ENCODE measurements at regions not wholly inside any gene's neighbourhood (a gene's known extent, or its start where the extent isn't known, plus 50 kb on each side); places are given as distances from the start of the nearest gene placed in this dataset.

DNA sequence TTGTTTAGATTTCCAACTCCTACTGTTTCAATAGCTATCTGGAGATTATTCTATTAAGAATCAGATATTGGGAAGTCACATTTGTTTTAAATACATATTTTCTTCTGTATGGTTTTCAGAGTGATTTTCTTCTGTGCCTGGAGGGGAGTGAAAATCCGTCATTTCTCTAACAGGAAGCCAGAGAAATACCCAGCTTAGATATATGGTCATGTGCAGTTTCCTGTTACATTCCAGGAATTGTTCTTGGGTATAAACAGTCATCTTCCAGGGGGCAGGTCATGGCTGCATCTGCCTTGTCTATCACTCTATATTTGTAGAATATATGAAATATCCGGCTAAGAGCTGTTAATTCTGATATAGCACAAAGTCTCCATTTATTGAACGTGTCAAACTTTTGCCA, 77.5 kb upstream of the MIR17HG start:
- DNase-seq (ENCODE audit: insufficient read length) (no peak), FAIRE-seq (no peak)
- TF ChIP-seq TAF1 (IDR thresholded peaks at IDR 0.05; ENCODE audit: borderline replicate concordance, low read depth, low read length) (no peak), POLR2A (IDR thresholded peaks at IDR 0.05; ENCODE audit: low read depth, low read length) (no peak), POLR2AphosphoS5 (IDR thresholded peaks at IDR 0.05; ENCODE audit: low read depth, low read length) (no peak)

DNA sequence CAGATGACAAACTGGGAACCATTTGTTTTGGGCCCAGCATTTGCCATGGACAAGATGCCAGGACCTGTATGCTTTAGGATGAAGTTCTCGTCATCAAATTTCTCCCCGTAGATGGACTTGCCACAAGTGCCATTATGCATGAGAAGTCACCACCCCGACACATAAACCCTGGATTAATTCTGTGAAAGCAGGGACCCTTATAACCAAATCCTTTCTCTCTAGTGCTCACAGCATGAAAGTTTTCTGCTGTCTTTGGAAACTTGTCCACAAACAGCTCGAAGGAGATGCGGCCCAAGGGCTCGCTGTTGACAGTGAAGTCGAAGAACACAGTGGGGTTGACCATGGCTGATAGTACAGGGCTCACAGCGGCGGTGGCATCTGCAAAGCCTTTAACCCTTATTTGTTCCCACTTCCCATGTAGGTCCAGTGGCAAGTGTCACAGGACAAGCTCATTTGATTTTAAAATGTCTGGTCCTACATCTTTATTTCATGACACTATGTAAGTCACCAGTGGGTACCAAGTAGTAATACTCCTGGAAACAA, 75.2 kb upstream of the MIR17HG start:
- DNase-seq (ENCODE audit: insufficient read length) (no peak), FAIRE-seq (no peak)
- no peak for TF ChIP-seq TAF1 (IDR thresholded peaks at IDR 0.05; ENCODE audit: borderline replicate concordance, low read depth, low read length)
- TF ChIP-seq POLR2A (IDR thresholded peaks at IDR 0.05; ENCODE audit: low read depth, low read length), result no peak
- TF ChIP-seq POLR2AphosphoS5 (IDR thresholded peaks at IDR 0.05; ENCODE audit: low read depth, low read length), result no peak

- DNase-seq (ENCODE audit: insufficient read length), result no peak
- TF ChIP-seq POLR2A (IDR thresholded peaks at IDR 0.05; ENCODE audit: low read depth, low read length) (no peak), POLR2AphosphoS5 (IDR thresholded peaks at IDR 0.05; ENCODE audit: low read depth, low read length) (no peak), TAF1 (IDR thresholded peaks at IDR 0.05; ENCODE audit: borderline replicate concordance, low read depth, low read length) (no peak)
- FAIRE-seq, result peak; percentile 46
Measured at GRCh38 chr13:91273675-91274074, 73.8 kb upstream of the MIR17HG start.

DNA sequence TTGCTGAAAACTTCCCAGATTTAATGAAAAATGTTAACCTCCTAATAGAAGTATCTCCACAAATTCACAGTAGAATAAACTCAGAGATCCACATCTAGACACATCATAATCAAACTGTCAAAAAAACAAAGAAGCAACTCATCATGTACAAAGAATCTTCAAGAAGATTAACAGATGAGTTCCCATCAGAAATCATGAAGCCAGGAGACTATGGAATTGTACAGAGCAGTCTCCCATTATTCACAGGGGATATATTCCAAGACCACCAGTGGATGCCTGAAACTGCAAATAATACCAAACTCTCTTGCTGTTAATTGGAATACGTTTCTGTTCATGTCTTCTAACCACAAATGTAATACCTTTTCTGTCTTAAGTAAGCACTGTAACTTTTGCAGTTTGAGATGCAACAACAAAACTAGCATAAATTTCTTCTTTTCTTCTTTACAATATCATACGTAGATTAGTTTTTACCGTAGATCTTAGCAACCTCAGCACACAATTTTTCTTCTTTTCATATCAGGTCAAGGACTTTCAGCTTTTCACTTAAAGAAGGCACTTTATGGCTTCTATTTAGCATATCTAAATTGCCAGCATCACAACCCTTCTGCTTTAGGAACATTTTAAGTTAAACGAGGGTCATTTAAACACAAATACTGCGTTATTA, 70.3 kb upstream of the MIR17HG start:
- DNase-seq (ENCODE audit: insufficient read length) (no peak), FAIRE-seq (no peak)
- TF ChIP-seq POLR2A (IDR thresholded peaks at IDR 0.05; ENCODE audit: low read depth, low read length), result no peak

GRCh38 chr13:91278291-91278690, 69.2 kb upstream of the MIR17HG start:
- DNase-seq (ENCODE audit: insufficient read length) (no peak), FAIRE-seq (no peak)
- no peak for TF ChIP-seq POLR2AphosphoS5 (IDR thresholded peaks at IDR 0.05; ENCODE audit: low read depth, low read length)
- no peak for TF ChIP-seq TAF1 (IDR thresholded peaks at IDR 0.05; ENCODE audit: borderline replicate concordance, low read depth, low read length)
- no peak for TF ChIP-seq POLR2A (IDR thresholded peaks at IDR 0.05; ENCODE audit: low read depth, low read length)

GRCh38 chr13:91278888-91279287, 68.6 kb upstream of the MIR17HG start:
- FAIRE-seq (no peak), DNase-seq (ENCODE audit: insufficient read length) (no peak)
- TF ChIP-seq POLR2A (IDR thresholded peaks at IDR 0.05; ENCODE audit: low read depth, low read length) (no peak), TAF1 (IDR thresholded peaks at IDR 0.05; ENCODE audit: borderline replicate concordance, low read depth, low read length) (no peak), POLR2AphosphoS5 (IDR thresholded peaks at IDR 0.05; ENCODE audit: low read depth, low read length) (no peak)

DNA sequence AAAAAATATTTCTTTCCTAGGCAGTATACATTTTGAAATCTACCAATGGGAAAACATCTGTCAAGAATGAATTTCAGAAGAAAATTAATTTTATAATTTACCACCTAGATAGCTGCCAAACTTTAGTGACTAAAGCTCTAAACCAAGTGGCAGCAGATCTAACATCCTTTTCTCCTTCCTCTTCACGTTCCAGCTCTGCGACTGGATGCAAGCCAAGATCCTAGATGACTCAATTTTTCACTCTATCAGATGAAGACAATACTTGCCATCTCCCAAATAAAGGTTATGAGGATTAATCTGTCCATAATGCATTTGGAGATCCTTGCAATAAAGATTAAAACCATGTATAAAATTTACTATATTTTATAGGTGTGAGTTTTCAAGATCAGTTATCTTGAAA, 66.7 kb upstream of the MIR17HG start:
- no peak for FAIRE-seq
- no peak for TF ChIP-seq POLR2A (IDR thresholded peaks at IDR 0.05; ENCODE audit: low read depth, low read length)
- no peak for TF ChIP-seq POLR2AphosphoS5 (IDR thresholded peaks at IDR 0.05; ENCODE audit: low read depth, low read length)
- no peak for TF ChIP-seq TAF1 (IDR thresholded peaks at IDR 0.05; ENCODE audit: borderline replicate concordance, low read depth, low read length)
- DNase-seq (ENCODE audit: insufficient read length), result no peak

DNA sequence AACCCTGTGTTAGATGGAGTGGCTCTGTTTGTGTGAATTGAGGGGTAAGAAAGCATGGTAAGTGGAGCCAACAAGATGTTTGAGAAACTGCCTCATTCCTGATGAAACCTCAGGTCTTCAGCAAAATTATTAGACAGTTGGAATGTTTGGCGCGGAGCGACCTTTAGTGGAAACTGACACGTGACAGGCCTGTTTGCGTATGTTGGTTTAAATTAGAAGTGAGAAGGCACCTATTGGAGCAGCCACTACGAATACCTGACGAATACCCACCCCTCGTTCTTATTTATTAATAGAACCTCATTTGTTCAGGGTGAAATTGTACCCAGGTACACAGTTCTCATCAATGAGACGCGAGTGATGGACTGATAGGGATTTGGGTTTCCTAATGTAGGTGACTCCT, 63.2 kb upstream of the MIR17HG start:
- DNase-seq (ENCODE audit: insufficient read length), result no peak
- no peak for FAIRE-seq
- TF ChIP-seq TAF1 (IDR thresholded peaks at IDR 0.05; ENCODE audit: borderline replicate concordance, low read depth, low read length), result no peak

GRCh38 chr13:91286317-91286716, 61.2 kb upstream of the MIR17HG start:
- DNase-seq (ENCODE audit: insufficient read length), result no peak
- TF ChIP-seq POLR2AphosphoS5 (IDR thresholded peaks at IDR 0.05; ENCODE audit: low read depth, low read length) (no peak), POLR2A (IDR thresholded peaks at IDR 0.05; ENCODE audit: low read depth, low read length) (no peak), TAF1 (IDR thresholded peaks at IDR 0.05; ENCODE audit: borderline replicate concordance, low read depth, low read length) (no peak)
- FAIRE-seq, result no peak

DNA sequence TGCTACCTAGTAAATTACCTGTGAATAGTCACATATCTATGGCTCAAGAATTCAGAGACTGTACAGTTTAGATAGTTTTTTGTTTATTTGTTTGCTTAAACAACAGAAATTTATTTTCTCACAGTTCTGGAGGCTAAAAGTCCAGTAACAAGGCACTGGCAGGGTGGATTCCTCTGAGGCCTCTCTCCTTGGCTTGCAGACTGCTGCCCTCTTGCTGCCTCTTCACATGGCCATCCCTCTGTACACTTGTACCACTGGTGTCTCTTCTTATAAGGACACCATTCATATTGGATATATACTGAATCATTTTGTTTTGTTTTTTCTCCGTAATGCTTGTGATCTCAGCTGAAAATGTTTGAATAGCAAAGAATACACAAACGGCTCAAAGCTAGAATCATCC, 56.4 kb upstream of the MIR17HG start:
- no peak for DNase-seq (ENCODE audit: insufficient read length)
- peak; percentile 14 for FAIRE-seq
- TF ChIP-seq POLR2AphosphoS5 (IDR thresholded peaks at IDR 0.05; ENCODE audit: low read depth, low read length) (no peak), POLR2A (IDR thresholded peaks at IDR 0.05; ENCODE audit: low read depth, low read length) (no peak), TAF1 (IDR thresholded peaks at IDR 0.05; ENCODE audit: borderline replicate concordance, low read depth, low read length) (no peak)

DNA sequence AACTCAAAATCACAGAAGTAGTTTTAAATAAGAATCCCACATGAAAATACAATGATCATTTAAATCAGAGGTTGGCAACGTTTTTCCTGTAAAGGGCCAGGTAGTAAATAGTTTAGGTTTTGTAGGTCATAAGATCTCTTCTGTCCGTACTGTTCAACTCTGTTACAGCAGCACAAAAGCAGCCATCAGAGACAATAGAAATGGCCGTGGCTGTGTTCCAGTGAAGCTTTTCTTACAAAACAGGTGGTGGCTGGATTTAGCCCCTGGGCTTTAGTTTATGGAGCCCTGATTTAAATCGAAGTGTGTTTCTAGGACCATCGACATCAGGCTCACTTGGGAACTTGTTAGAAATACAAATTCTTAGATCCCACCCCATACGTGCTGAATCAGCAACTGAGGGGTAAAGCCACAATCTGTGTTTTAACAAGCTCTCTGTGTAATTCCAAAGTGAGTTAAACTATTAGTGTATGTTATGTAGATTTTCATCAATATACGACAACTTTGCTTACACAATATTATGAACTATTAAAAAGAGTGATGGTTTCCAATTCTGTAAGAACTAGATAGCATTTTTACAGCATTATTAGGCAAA, 54.8 kb upstream of the MIR17HG start:
- TF ChIP-seq TAF1 (IDR thresholded peaks at IDR 0.05; ENCODE audit: borderline replicate concordance, low read depth, low read length), result no peak
- TF ChIP-seq POLR2A (IDR thresholded peaks at IDR 0.05; ENCODE audit: low read depth, low read length), result no peak
- TF ChIP-seq POLR2AphosphoS5 (IDR thresholded peaks at IDR 0.05; ENCODE audit: low read depth, low read length), result no peak
- FAIRE-seq, result no peak

DNA sequence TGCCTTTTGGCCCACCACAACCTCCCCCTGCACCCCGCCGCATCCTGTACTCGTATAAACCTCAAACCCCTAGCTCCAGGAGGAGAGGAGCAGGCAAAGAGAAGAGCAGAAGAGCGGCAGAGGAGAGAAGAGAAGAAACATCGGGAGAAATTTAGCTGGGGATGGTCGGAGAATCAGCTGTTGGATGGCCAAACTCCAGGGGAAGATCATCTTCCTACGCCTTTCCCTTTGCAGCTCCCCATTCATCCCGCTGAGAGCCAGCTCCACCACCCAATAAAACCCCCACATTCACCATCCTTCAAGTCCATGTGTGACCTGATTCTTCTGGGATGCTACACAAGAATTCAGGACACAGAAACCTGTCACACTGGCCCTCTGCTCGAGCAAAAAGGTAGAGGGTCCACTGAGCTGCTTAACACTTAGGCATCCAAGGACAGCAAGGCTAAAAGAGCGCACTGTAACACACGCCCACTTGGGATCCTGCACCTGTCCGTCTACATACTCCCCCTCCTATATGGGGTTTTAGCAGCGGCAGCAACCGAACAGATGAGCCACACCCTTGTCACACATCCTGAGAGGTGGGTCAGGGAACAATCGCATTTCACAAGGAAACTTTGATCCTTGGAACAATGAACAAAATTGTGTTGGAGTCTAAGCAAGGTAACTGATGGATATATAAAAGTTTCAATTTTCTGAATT, 51.6 kb upstream of the MIR17HG start:
- no peak for TF ChIP-seq POLR2A (IDR thresholded peaks at IDR 0.05; ENCODE audit: low read depth, low read length)
- TF ChIP-seq POLR2AphosphoS5 (IDR thresholded peaks at IDR 0.05; ENCODE audit: low read depth, low read length), result no peak
- TF ChIP-seq TAF1 (IDR thresholded peaks at IDR 0.05; ENCODE audit: borderline replicate concordance, low read depth, low read length), result no peak
- DNase-seq (ENCODE audit: insufficient read length), result no peak
- FAIRE-seq, result no peak

More for the DNA sequence above, 54.8 kb upstream of the MIR17HG start:
- no peak for DNase-seq (ENCODE audit: insufficient read length)

All from GM12892 (cell line).